ENCODE measurements at regions not wholly inside any gene's neighbourhood (a gene's known extent, or its start where the extent isn't known, plus 50 kb on each side); places are given as distances from the start of the nearest gene placed in this dataset.

DNA sequence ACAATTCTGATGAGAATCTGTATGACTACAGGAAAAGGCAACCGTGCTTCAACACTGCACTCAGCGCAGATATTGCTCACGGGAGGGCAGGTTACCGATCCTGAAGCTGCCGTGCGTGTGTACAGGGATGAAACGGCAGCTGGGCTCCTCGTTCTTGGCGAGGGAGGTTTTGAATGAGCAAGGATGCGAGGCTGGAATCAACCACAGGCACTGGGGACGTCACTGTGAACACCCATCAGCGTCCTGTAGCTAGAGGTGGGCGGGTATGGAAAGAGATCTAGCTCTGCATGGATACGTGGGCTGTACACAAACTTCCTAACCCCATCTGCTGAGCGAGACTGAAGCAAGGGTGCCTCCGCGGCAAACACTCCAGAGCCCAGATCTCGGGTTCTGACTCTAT, 84.3 kb upstream of the COL5A1 start:
- TF ChIP-seq GABPA (IDR thresholded peaks at IDR 0.05; ENCODE audit: low read depth) (no peak), POLR2AphosphoS5 (IDR thresholded peaks at IDR 0.05; ENCODE audit: low read depth) (no peak)

Data from HL-60 (cell line).